ENCODE measurements at regions not wholly inside any gene's neighbourhood (a gene's known extent, or its start where the extent isn't known, plus 50 kb on each side); places are given as distances from the start of the nearest gene placed in this dataset.

GRCh38 chr19:57016491-57016890, 103.3 kb upstream of the USP29 start:
- TF ChIP-seq POLR2A (IDR thresholded peaks at IDR 0.05; ENCODE audit: low read length) (no peak), GATA1 (IDR thresholded peaks at IDR 0.05; ENCODE audit: low read depth, low read length) (no peak)

All from erythroblast (primary cell).